K562 (cell line): ENCODE measurements at regions not wholly inside any gene's neighbourhood (a gene's known extent, or its start where the extent isn't known, plus 50 kb on each side); places are given as distances from the start of the nearest gene placed in this dataset.

Experiments used
- ATAC-seq: fragments of 200-7000 bp; cut with Tn5 transposase; 3 replicates; pipeline ENCODE4 v1.9.1; 2020; ENCODE audit warnings: moderate library complexity
- BruUV-seq: library from RNA; stranded (reverse); fragments of 400-500 nt; replicated peaks from 2 replicates; lab custom pipeline; 2021; lab: Mats Ljungman, UMichigan
- CTCF ChIA-PET: fragments of 300-600 bp; formaldehyde crosslinking; extraction: SDS; loops from one replicate; lab custom pipeline; 2021; ENCODE audit warnings: low intra/inter-chr PET ratio; lab: Yijun Ruan, JAX
- POLR2A ChIA-PET: fragments of 300-600, 350-650 bp; sonication (Branson Sonifier 250); formaldehyde crosslinking; extraction: SDS; loops from one replicate; lab custom pipeline; 2021; ENCODE audit warnings: antibody characterized with exemption, inconsistent platforms; lab: Yijun Ruan, JAX
- DNase-seq, 4 experiments: peaks; one replicate each; pipeline versions ENCODE4 v3.0.0 to v3.0.0-alpha.2; 2011 to 2018; ENCODE audit warnings: low spot score in 3 of 4, mixed read lengths in 3 of 4; ENCODE audit errors: extremely low read depth in 1 of 4
- FAIRE-seq: peaks from 2 replicates; lab custom pipeline; 2011; peaks lifted over from hg19 to GRCh38; lab: Jason Lieb, UNC
- H2AFZ ChIP-seq: 2 replicates; pipeline ENCODE4 v1.6.0; 2011; ENCODE audit warnings: low read depth, low read length, control low read depth, inconsistent platforms
- H3K27ac ChIP-seq: fragments of 200-600 bp; 3 replicates; pipeline ENCODE4 v1.8.0; 2011; ENCODE audit warnings: low read depth, mild to moderate bottlenecking, control low read depth, inconsistent platforms, low read length, moderate library complexity, mixed read lengths; ENCODE audit errors: extremely low read depth
- H3K27me3 ChIP-seq, 2 experiments: fragments of 300-600 bp in 1 of 2; 2 replicates in 1 of 2; 3 replicates in 1 of 2; pipeline versions ENCODE4 v1.6.0 to v1.8.0; 2011; ENCODE audit warnings: inconsistent platforms in 2 of 2, low read length in 2 of 2, mild to moderate bottlenecking in 1 of 2, mixed read lengths in 1 of 2, moderate library complexity in 1 of 2; ENCODE audit not compliant: control insufficient read depth in 2 of 2, insufficient read depth in 2 of 2
- H3K36me3 ChIP-seq: fragments of 300-600 bp; 3 replicates; pipeline ENCODE4 v1.8.0; 2011; ENCODE audit warnings: mild to moderate bottlenecking, low read length, inconsistent platforms; ENCODE audit not compliant: control insufficient read depth, insufficient read depth
- H3K4me1 ChIP-seq, 2 experiments: fragments of 200-600 bp in 1 of 2; replicated peaks in 1 of 2; 2 replicates in 1 of 2; 3 replicates in 1 of 2; pipeline versions ENCODE4 v1.5.1 to v1.8.0; 2011; ENCODE audit warnings: inconsistent platforms in 2 of 2, low read length in 2 of 2, mild to moderate bottlenecking in 1 of 2, mixed read lengths in 1 of 2, moderate library complexity in 1 of 2; ENCODE audit not compliant: control insufficient read depth in 2 of 2, insufficient read depth in 2 of 2
- H3K4me2 ChIP-seq: 2 replicates; pipeline ENCODE4 v1.6.1; 2011; ENCODE audit warnings: low read length, control low read depth, inconsistent platforms, mixed read lengths; ENCODE audit not compliant: insufficient read depth
- H3K4me3 ChIP-seq: fragments of 200-600 bp; sonication (generic), shearing (Covaris generic); 2 replicates; pipeline ENCODE4 v1.5.1; 2016; ENCODE audit warnings: control low read depth, inconsistent platforms
- H3K79me2 ChIP-seq: fragments of 200-600 bp; 3 replicates; pipeline ENCODE4 v1.8.0; 2011; ENCODE audit warnings: low read length, inconsistent platforms; ENCODE audit not compliant: control insufficient read depth, insufficient read depth
- H3K9ac ChIP-seq, 2 experiments: 2 replicates each; pipeline versions ENCODE4 v1.6.0 to v1.6.1; 2011; ENCODE audit warnings: low read depth in 2 of 2, low read length in 2 of 2, control low read depth in 1 of 2, inconsistent platforms in 1 of 2, mild to moderate bottlenecking in 1 of 2, mixed read lengths in 1 of 2; ENCODE audit not compliant: insufficient read depth in 1 of 2
- H3K9me1 ChIP-seq: one replicate; pipeline ENCODE4 v1.6.0; 2011; ENCODE audit warnings: inconsistent platforms, mild to moderate bottlenecking, low read length, moderate library complexity; ENCODE audit not compliant: control insufficient read depth, insufficient read depth
- H3K9me3 ChIP-seq: replicated peaks from 2 replicates; pipeline ENCODE4 v1.5.1; 2011; ENCODE audit warnings: low read depth, low read length, inconsistent platforms; ENCODE audit not compliant: control insufficient read depth, insufficient read depth
- H4K20me1 ChIP-seq: replicated peaks from 2 replicates; pipeline ENCODE4 v1.6.1; 2011; ENCODE audit warnings: low read length, inconsistent platforms, mixed read lengths; ENCODE audit not compliant: control insufficient read depth, insufficient read depth
- CBX3 ChIP-seq, 2 experiments: IDR thresholded peaks; 1 replicate in 1 of 2; 2 replicates in 1 of 2; pipeline ENCODE4 v1.6.1; 2012; ENCODE audit warnings: inconsistent platforms in 2 of 2, low read length in 2 of 2, borderline replicate concordance in 1 of 2, control low read depth in 1 of 2
- CBX5 ChIP-seq: IDR thresholded peaks from 2 replicates; pipeline ENCODE4 v1.6.1; 2014; ENCODE audit warnings: low read depth, borderline replicate concordance
- DEAF1 ChIP-seq: fragments of 450-650 bp; formaldehyde crosslinking; IDR thresholded peaks from 2 replicates; pipeline ENCODE4 v1.4.0; 2020; ENCODE audit warnings: mild to moderate bottlenecking, moderate library complexity
- EP300 ChIP-seq: IDR thresholded peaks from 2 replicates; pipeline ENCODE4 v1.6.1; 2012; ENCODE audit warnings: low read length, improper control_type of control experiment
- FOXJ2 ChIP-seq: fragments of 200-800 bp; sonication (Bioruptor generic); IDR thresholded peaks from 2 replicates; pipeline ENCODE4 v1.6.1; 2016; ENCODE audit warnings: missing genetic modification characterization, missing compliant biosample characterization
- GTF2B ChIP-seq: IDR thresholded peaks from 2 replicates; pipeline ENCODE4 v1.6.1; 2011; ENCODE audit not compliant: insufficient read length; ENCODE audit errors: extremely low read depth
- KAT7 ChIP-seq: sonication (generic); formaldehyde crosslinking; IDR thresholded peaks from 2 replicates; pipeline ENCODE4 v1.8.0; 2022; ENCODE audit warnings: missing genetic modification reagents, mild to moderate bottlenecking, borderline replicate concordance
- NFIX ChIP-seq: fragments of 250-450 bp; sonication (Bioruptor Pico); IDR thresholded peaks from 2 replicates; pipeline ENCODE4 v1.4.0; 2020; ENCODE audit warnings: low read depth, mild to moderate bottlenecking, moderate library complexity
- PURB ChIP-seq: sonication (generic); formaldehyde crosslinking; IDR thresholded peaks from 2 replicates; pipeline ENCODE4 v1.9.0; 2021; ENCODE audit warnings: low read depth, mild to moderate bottlenecking, missing genetic modification reagents
- RHOXF2B ChIP-seq: fragments of 250-450 bp; sonication (Bioruptor Pico); conservative IDR thresholded peaks from 2 replicates; pipeline ENCODE4 v1.5.1; 2021
- TAF1 ChIP-seq: IDR thresholded peaks from 2 replicates; pipeline ENCODE4 v1.6.1; 2011; ENCODE audit warnings: mild to moderate bottlenecking, low read length, moderate library complexity; ENCODE audit not compliant: insufficient read depth, control insufficient read depth, severe bottlenecking; ENCODE audit errors: extremely low read depth
- TCF3 ChIP-seq: sonication (generic); formaldehyde crosslinking; IDR thresholded peaks from 2 replicates; pipeline ENCODE4 v1.4.0; 2020; ENCODE audit warnings: mild to moderate bottlenecking, missing genetic modification reagents
- TCFL5 ChIP-seq: fragments of 250-450 bp; sonication (Bioruptor Pico); conservative IDR thresholded peaks from 2 replicates; pipeline ENCODE4 v1.6.1; 2021; ENCODE audit warnings: mild to moderate bottlenecking, moderate library complexity, matching md5 sums
- TEAD1 ChIP-seq, 2 experiments: fragments of 450-650 bp in 1 of 2; sonication (generic) in 1 of 2; formaldehyde crosslinking; IDR thresholded peaks; 2 replicates each; pipeline versions ENCODE4 v1.4.0 to v1.8.0; 2020 to 2022; ENCODE audit warnings: mild to moderate bottlenecking in 2 of 2, missing genetic modification reagents in 1 of 2
- TRIM24 ChIP-seq, 2 experiments: fragments of 450-650 bp; IDR thresholded peaks; 2 replicates each; pipeline ENCODE4 v1.6.1; 2016
- TRIM28 ChIP-seq: fragments of 450-650 bp; IDR thresholded peaks from 2 replicates; pipeline ENCODE4 v1.6.1; 2017
- YY1 ChIP-seq, 3 experiments: IDR thresholded peaks; 2 replicates each; pipeline ENCODE4 v1.6.1; 2011; ENCODE audit warnings: low read length in 2 of 3, mild to moderate bottlenecking in 2 of 3, moderate library complexity in 2 of 3, borderline replicate concordance in 1 of 3, control low read depth in 1 of 3, low read depth in 1 of 3; ENCODE audit not compliant: insufficient read depth in 3 of 3, insufficient replicate concordance in 2 of 3, control insufficient read depth in 1 of 3, insufficient read length in 1 of 3; ENCODE audit errors: extremely low read depth in 1 of 3
- ZEB2 ChIP-seq: fragments of 450-650 bp; IDR thresholded peaks from 2 replicates; pipeline ENCODE4 v1.6.1; 2016
- ZNF175 ChIP-seq: fragments of 200-800 bp; sonication (Bioruptor generic); IDR thresholded peaks from 2 replicates; pipeline ENCODE4 v1.6.1; 2016; ENCODE audit warnings: low read depth, mild to moderate bottlenecking, missing genetic modification characterization, missing compliant biosample characterization
- ZNF232 ChIP-seq: sonication (generic); formaldehyde crosslinking; IDR thresholded peaks from 2 replicates; pipeline ENCODE4 v1.8.0; 2022; ENCODE audit warnings: mild to moderate bottlenecking, missing genetic modification reagents
- ZNF583 ChIP-seq: fragments of 250-450 bp; sonication (Bioruptor Pico); IDR thresholded peaks from 2 replicates; pipeline ENCODE4 v1.4.0; 2020
- WGBS: fragments of 100-300 bp; shearing (Covaris generic); methylation state at CpG from one replicate; pipeline ENCODE4 v1.1.6; 2016; ENCODE audit warnings: low coverage, mixed read lengths; ENCODE audit not compliant: insufficient coverage; ENCODE audit errors: missing lambda C conversion rate; 5-methylcytosine and 5-hydroxymethylcytosine counted together
- in situ Hi-C: fragments of 300-500 bp; cut with MboI; formaldehyde crosslinking; loops from 4 replicates; pipeline ENCODE4 v1.15.0; 2018; ENCODE audit warnings: inconsistent platforms, mixed read lengths
- intact Hi-C: fragments of 100-400 bp; cut with micrococcal nuclease; formaldehyde crosslinking; loops from 2 replicates; pipeline ENCODE4 v1.14.2; 2022

GRCh38 chr14:32263939-32264567 lies 61.0 kb upstream of the RNU6-8 start:
- H3K79me2 ChIP-seq: no peaks in the 10 kb centered on the region
- 43% methylated on average over 1 of the region's 1 CpG for WGBS
- H3K36me3 ChIP-seq: no peaks in the 10 kb centered on the region
- peaks cover 5% of the 10 kb centered on the region; the same call in 1 of the 2 replicates for H3K9me3 ChIP-seq
- no peak overlapping the region for H3K4me2 ChIP-seq
- H3K9me1 ChIP-seq: no peaks in the 10 kb centered on the region
- DNase-seq (no peak), FAIRE-seq (no peak), ATAC-seq (no peak)
- no peak overlapping the region for H3K4me3 ChIP-seq
- H3K27ac ChIP-seq: no peak overlapping the region
- ChIA-PET POLR2A (no interaction called here), CTCF (no interaction called here)
- H4K20me1 ChIP-seq: no peaks in the 10 kb centered on the region
- peaks cover 4 to 11% of the 10 kb centered on the region in 2 experiments; a peak in 3 of 5 replicates for H3K4me1 ChIP-seq
- in situ Hi-C loops: loop anchor here (25.0 kb wide), 1 partner anchor 752 kb away; no protein-coding TSS in a partner anchor
- H3K9ac ChIP-seq: no peak overlapping the region
- H3K27me3 ChIP-seq: no peaks in the 10 kb centered on the region
- no TSS peak for BruUV-seq
- no peak overlapping the region for H2AFZ ChIP-seq
- intact Hi-C loops: no loop called here
- TF ChIP-seq GTF2B (no peak), NFIX (CRISPR knock-in tag) (no peak), ZEB2 (peak; percentile 42; the same call in 1 of the 2 replicates), YY1 (IDR thresholded peaks at IDR 0.05; ENCODE audit: borderline replicate concordance in 1 of 3, control insufficient read depth in 1 of 3, extremely low read depth in 1 of 3, insufficient read depth in 3 of 3, insufficient read length in 1 of 3, insufficient replicate concordance in 2 of 3, low read depth in 1 of 3, low read length in 2 of 3) (no peak), FOXJ2 (tag) (no peak), PURB (no peak), CBX5 (no peak), DEAF1 (CRISPR knock-in tag) (no peak), TRIM24 (IDR thresholded peaks at IDR 0.05) (peak in 1 of 2 experiments; percentile 17; a peak in 1 of 4 replicates), TCF3 (CRISPR knock-in tag) (no peak), TAF1 (no peak), ZNF232 (CRISPR knock-in tag) (no peak), ZNF583 (CRISPR knock-in tag) (no peak), TEAD1 (CRISPR knock-in tag; IDR thresholded peaks at IDR 0.05) (no peak), EP300 (no peak), TRIM28 (peak; percentile 89), CBX3 (IDR thresholded peaks at IDR 0.05; ENCODE audit: borderline replicate concordance in 1 of 2, low read length in 2 of 2) (peak in 1 of 2 experiments; percentile 76; a peak in 2 of 3 replicates), RHOXF2B (CRISPR knock-in tag) (no peak), TCFL5 (CRISPR knock-in tag) (no peak), KAT7 (CRISPR knock-in tag) (no peak), ZNF175 (CRISPR knock-in tag) (no peak)
